ENCODE measurements at regions not wholly inside any gene's neighbourhood (a gene's known extent, or its start where the extent isn't known, plus 50 kb on each side); places are given as distances from the start of the nearest gene placed in this dataset.

GRCh38 chr1:98374098-98374497 is 287.4 kb upstream of the SNX7 start:
- DNase-seq: no peak

GRCh38 chr1:98373056-98373455 is 288.5 kb upstream of the SNX7 start:
- DNase-seq: no peak

- no peak for DNase-seq
Measured at GRCh38 chr1:98371764-98372163, 289.8 kb upstream of the SNX7 start.

GRCh38 chr1:98369463-98369862 is 292.1 kb upstream of the SNX7 start:
- no peak for DNase-seq

GRCh38 chr1:98368995-98369394 is 292.5 kb upstream of the SNX7 start:
- DNase-seq: no peak

- no peak for DNase-seq
Measured at GRCh38 chr1:98367426-98367825, 294.1 kb upstream of the SNX7 start.

- no peak for DNase-seq
Measured at GRCh38 chr1:98366343-98366742, 295.2 kb upstream of the SNX7 start.

GRCh38 chr1:98364544-98364943 is 297.0 kb upstream of the SNX7 start:
- no peak for DNase-seq

- no peak for DNase-seq
Measured at GRCh38 chr1:98360864-98361263, 300.7 kb upstream of the SNX7 start.

- DNase-seq: no peak
Measured at GRCh38 chr1:98355656-98356383, 305.7 kb upstream of the SNX7 start.

- no peak for DNase-seq
Measured at GRCh38 chr1:98352378-98352777, 309.1 kb upstream of the SNX7 start.

GRCh38 chr1:98351561-98351960 is 310.0 kb upstream of the SNX7 start:
- no peak for DNase-seq

- no peak for DNase-seq
Measured at GRCh38 chr1:98345417-98345816, 316.1 kb upstream of the SNX7 start.

GRCh38 chr1:98344731-98345130 is 316.8 kb upstream of the SNX7 start:
- no peak for DNase-seq

GRCh38 chr1:98342566-98342965 is 319.0 kb upstream of the SNX7 start:
- DNase-seq: no peak

GRCh38 chr1:98340511-98340910 is 321.0 kb upstream of the SNX7 start:
- no peak for DNase-seq

- DNase-seq: no peak
Measured at GRCh38 chr1:98336472-98337083, 324.9 kb upstream of the SNX7 start.

- DNase-seq: no peak
Measured at GRCh38 chr1:98333936-98334335, 327.6 kb upstream of the SNX7 start.

GRCh38 chr1:98333406-98333805 is 328.1 kb upstream of the SNX7 start:
- DNase-seq: no peak

GRCh38 chr1:98331718-98332311 is 329.7 kb upstream of the SNX7 start:
- no peak for DNase-seq

GRCh38 chr1:98331243-98331642 is 330.3 kb upstream of the SNX7 start:
- no peak for DNase-seq

- no peak for DNase-seq
Measured at GRCh38 chr1:98330224-98330623, 331.3 kb upstream of the SNX7 start.

GRCh38 chr1:98328855-98329254 is 332.7 kb upstream of the SNX7 start:
- DNase-seq: no peak

- no peak for DNase-seq
Measured at GRCh38 chr1:98327220-98327861, 334.2 kb upstream of the SNX7 start.

All from activated naive CD4-positive, alpha-beta T cell treated with Interleukin-2 at 50 U/mL for 16 hours (primary cell).